ENCODE measurements at regions not wholly inside any gene's neighbourhood (a gene's known extent, or its start where the extent isn't known, plus 50 kb on each side); places are given as distances from the start of the nearest gene placed in this dataset.
A peak's percentile ranks its signal among the peaks of the same experiment; 100 is the strongest.
"Not testable (repeated sequence)": the region's sequence is repeated elsewhere in the genome, so short reads cannot be mapped to it uniquely, and the experiment has no call there.

DNA sequence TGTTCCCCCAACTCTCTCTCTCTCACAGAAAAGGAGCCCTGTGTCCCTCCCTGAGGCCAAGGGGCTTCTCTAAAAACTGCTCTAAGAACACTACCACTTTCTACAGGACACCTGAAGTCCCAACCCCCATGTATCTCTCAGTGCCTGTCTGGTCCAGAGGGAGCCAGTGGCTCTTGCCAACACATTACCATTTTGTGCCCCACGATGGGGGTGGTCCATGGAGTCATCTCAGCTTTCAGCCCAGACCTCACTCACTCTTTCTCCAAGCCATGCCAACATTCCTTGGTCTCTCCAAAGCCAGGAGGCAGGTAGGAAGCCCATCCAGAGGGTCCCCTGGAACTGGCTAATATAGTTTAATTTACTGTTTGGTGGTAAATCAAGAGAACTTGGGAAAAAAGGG is 962.1 kb upstream of the DEFB115 start:
- DNase-seq (ENCODE audit: low read depth, low spot score) = not testable (repeated sequence)

DNA sequence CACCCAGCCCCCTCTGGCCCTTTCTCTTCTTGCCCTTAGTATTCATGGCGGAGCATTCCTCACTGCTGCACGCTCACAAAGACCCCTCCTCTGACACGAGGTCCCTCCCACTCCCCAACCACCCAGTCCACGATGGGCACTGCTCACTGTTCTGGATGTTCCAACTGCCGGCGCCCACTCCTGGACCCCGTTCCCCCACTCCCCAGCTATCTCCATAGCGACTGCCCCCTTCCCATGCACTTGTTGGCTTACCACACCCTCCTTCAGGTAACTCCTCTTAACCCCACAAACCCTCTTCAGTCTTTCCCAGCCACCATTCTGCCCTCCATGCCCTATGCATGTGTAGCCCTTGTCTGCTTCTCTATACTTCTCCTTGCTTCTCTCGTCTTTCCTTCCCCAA is 961.5 kb upstream of the DEFB115 start:
- not testable (repeated sequence) for DNase-seq (ENCODE audit: low read depth, low spot score)

DNA sequence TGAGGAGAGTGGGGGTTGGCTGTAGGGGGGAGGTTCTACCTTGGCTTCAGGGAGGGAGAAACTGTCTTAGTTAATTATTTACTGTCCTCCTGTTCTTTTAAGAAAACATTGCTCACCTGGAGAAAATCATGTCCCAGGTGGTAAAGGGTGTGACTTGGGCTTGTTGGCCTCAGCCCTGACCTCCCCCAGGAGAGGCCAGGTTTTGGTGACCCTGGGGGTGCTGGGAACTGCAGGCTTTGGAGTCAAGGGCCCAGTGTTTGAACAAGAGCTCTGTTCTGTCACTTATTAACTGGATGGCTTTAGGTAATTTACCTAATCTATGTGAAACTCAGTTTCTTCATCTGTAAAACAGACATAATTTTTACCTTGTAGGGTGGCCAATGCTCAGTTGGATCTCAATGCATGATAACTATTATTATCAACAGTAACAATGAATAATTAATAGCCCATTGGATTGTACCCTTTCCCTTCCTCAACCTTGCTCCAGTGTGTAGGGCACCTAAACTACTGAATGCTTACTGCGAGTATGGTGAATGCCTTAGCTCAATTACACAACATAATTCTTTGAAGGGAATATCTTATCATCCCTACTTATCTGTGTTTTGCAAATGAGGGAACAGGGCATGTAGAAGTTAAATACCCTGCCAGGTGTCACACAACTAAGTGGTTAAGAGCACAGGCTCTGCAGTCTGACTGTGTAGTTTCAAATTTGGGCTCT is 959.4 kb upstream of the DEFB115 start:
- DNase-seq (ENCODE audit: low read depth, low spot score) = not testable (repeated sequence)

DNA sequence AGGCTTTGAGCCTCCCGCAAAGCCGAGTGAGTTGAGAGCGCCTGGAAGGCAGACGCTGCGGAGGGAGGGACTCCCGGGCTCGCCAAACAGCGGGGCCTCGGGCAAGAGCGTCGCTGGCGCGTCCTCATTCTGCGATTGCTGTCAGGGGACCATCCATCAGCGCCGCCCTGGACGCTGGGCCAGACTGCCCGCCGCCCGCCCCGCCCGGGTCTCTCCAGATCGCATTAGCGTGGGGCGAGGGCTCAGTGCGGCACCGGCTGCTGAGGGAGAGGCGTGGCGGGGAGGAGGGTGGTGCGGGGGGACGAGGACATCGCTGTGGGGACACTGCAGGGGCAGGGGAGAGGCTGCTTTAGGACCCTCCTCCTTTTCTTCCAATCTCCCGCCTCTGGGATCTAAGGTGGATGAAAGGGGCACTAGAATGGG is 957.2 kb upstream of the DEFB115 start:
- DNase-seq (ENCODE audit: low read depth, low spot score) = not testable (repeated sequence)

DNA sequence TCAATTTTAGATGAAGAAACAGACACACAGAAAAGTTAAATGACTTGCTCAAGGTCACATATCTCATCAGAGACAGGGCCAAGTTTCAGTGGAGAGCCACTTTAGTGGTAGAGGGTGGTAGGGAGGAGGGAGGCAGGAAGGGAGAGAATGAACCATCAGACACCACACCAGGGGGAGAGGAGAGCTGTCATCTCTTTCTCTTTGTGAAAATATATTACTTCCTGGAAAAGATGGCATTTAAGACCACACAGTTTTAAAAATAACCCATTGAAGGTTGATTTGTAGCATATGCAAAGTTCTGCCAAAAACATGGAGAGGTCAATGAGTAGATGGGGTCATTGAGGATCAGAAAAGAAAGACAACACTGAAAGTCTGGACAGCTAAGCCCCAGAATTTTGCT is 954.7 kb upstream of the DEFB115 start:
- not testable (repeated sequence) for DNase-seq (ENCODE audit: low read depth, low spot score)

- DNase-seq (ENCODE audit: low read depth, low spot score) = not testable (repeated sequence)
These were observed 947.5 kb upstream of the DEFB115 start for GRCh38 chr20:30309938-30310337.

DNA sequence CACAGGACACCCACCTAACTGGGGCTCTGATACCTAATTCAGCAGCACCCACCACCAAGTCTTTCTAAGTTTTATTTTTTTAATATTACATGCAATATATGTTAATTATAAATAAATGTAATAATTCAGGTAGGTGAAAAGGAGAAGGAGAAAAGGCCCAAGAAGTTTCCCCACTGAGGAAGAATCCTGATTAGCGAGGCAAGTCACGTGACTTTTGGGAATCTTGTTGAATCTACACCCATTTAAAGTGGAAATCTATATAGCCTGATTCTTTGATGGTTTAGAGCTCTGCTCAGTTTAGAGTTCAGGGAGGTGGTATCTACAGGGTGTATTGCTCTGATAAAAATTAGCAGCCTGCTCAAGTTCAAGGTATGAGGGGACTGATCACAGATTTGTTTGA is 947.1 kb upstream of the DEFB115 start:
- not testable (repeated sequence) for DNase-seq (ENCODE audit: low read depth, low spot score)

- not testable (repeated sequence) for DNase-seq (ENCODE audit: low read depth, low spot score)
These were observed 945.2 kb upstream of the DEFB115 start for GRCh38 chr20:30312220-30312619.

GRCh38 chr20:30313660-30314059 is 943.8 kb upstream of the DEFB115 start:
- DNase-seq (ENCODE audit: low read depth, low spot score) = not testable (repeated sequence)

DNA sequence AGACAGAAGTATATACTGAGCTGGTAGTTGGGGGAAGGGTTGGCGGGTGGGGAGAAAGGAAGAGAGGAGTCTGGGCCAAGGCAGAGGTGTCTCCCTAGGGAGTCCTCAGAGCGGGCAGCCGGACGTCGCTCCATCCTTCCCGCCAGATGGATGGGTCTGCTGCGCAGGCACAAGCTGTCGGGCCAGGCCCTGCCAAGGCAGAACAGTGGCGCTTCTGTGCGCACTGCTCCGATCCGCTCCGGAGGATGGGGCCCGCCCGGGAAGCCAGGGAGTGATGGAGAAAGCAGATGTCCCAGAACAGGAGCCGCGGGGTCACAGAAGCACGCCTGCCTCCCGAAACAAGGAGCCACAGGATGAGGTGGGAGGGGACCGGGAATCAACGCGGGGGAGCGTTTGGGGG is 941.4 kb upstream of the DEFB115 start:
- DNase-seq (ENCODE audit: low read depth, low spot score) = not testable (repeated sequence)

- DNase-seq (ENCODE audit: low read depth, low spot score) = not testable (repeated sequence)
These were observed 940.7 kb upstream of the DEFB115 start for GRCh38 chr20:30316532-30317299.

- DNase-seq (ENCODE audit: low read depth, low spot score) = not testable (repeated sequence)
These were observed 923.7 kb upstream of the DEFB115 start for GRCh38 chr20:30333744-30334143.

- not testable (repeated sequence) for DNase-seq (ENCODE audit: low read depth, low spot score)
These were observed 919.9 kb upstream of the DEFB115 start for GRCh38 chr20:30337556-30337955.

DNA sequence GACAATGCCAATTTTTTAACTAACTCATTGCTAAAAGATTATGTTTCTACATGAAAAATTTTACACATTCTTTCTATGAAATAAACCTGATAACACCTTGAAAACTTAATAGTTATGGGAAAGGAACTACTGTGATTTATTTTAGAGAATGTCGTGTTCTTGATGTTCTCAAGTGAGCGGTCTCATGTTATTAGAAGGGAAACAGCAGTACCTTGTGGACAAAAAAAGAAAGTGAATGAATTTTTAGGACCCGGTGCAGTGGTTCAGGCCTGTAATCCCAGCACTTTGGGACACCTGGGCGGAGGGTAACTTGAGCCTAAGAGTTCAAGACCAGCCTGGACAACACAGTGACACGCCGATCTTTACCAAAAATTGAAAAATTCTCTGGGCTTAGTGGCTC is 908.5 kb upstream of the DEFB115 start:
- not testable (repeated sequence) for DNase-seq (ENCODE audit: low read depth, low spot score)

- DNase-seq (ENCODE audit: low read depth, low spot score) = not testable (repeated sequence)
These were observed 900.5 kb upstream of the DEFB115 start for GRCh38 chr20:30356854-30357467.

GRCh38 chr20:30361756-30362155 is 895.7 kb upstream of the DEFB115 start:
- not testable (repeated sequence) for DNase-seq (ENCODE audit: low read depth, low spot score)

DNA sequence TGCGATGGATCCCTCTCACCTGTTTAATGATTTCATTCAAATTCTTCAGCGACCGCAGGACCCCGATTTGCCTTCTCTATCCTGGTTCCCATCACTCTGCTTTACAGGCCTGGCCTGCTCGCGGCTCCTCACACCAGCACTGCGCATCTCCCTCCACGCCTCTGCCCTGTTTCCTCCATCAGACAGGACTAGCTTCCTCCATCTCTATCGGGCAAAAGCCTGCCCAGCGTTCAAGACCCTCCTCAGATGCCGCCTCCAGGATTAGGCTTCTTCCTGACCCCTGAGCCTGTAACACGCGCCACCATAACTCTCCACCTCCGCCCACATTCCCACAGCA is 881.1 kb upstream of the DEFB115 start:
- not testable (repeated sequence) for DNase-seq (ENCODE audit: low read depth, low spot score)

- peak; percentile 80 for DNase-seq (ENCODE audit: low read depth, low spot score)
These were observed 880.5 kb upstream of the DEFB115 start for GRCh38 chr20:30376767-30377658.

DNA sequence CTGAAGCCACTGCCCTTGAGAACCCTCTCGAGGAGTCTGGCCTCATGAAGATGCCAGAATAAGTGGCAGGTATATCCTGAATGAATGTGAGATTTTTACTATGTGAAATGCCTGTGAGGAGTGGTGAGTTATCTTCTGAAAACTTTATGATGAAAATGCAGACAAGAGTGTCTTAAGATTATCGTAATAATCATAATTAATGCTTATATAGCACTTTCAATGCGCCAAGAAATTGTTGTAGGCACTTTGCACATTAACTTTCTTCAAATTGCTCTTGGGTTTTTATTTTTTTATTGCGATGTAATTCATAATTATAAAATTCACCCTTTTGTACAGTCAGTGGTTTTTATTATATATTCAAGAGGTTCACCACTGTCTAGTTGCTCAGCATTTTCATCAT is 879.1 kb upstream of the DEFB115 start:
- not testable (repeated sequence) for DNase-seq (ENCODE audit: low read depth, low spot score)

- not testable (repeated sequence) for DNase-seq (ENCODE audit: low read depth, low spot score)
These were observed 878.7 kb upstream of the DEFB115 start for GRCh38 chr20:30378721-30379120.

GRCh38 chr20:30384841-30385240 is 872.6 kb upstream of the DEFB115 start:
- not testable (repeated sequence) for DNase-seq (ENCODE audit: low read depth, low spot score)

All from activated naive CD8-positive, alpha-beta T cell treated with anti-CD3 and anti-CD28 coated beads, Interleukin-2, amount 50 U/mL, for 16 hours (primary cell).